ENCODE measurements at regions not wholly inside any gene's neighbourhood (a gene's known extent, or its start where the extent isn't known, plus 50 kb on each side); places are given as distances from the start of the nearest gene placed in this dataset.

DNA sequence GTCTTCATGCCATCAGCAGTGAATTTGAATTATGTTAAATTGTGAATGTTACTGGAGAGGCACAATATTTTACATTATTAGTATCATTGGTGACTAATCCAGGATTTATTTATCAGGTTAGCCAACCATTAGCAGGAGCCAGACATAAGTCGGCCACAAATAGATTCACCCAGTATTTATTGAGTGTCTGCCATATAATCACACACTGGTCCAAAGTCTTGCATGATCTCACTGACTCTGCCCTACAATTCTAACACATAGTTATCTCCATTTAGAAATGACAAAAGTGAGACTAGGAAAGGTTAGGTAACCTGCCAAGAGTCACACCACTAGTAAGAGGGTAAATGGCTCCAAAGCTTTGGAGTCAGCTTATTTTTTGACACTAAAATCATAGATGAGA lies 179.6 kb downstream of the BLID start:
- no peak for DNase-seq
- Histone ChIP-seq H3K9me3 (ENCODE audit: control insufficient read depth, low read depth, low read length) (no peaks in the 10 kb centered on the region), H3K23ac (ENCODE audit: insufficient read length, low read depth, low read length) (no peak overlapping the region), H3K4me1 (ENCODE audit: insufficient read depth, low read length) (no peaks in the 10 kb centered on the region; the same call in 1 of the 2 replicates), H2BK12ac (ENCODE audit: insufficient read length, low read depth, low read length) (no peak overlapping the region), H3K4ac (ENCODE audit: low read depth, low read length) (no peak overlapping the region), H2BK15ac (ENCODE audit: low read depth, low read length) (no peak overlapping the region), H3K79me2 (ENCODE audit: insufficient read depth, low read length) (no peaks in the 10 kb centered on the region), H3K27ac (ENCODE audit: insufficient read length, low read depth, low read length) (no peak overlapping the region), H2BK20ac (ENCODE audit: low read depth, low read length, poor library complexity, severe bottlenecking) (no peak overlapping the region), H3K9ac (ENCODE audit: extremely low read depth, insufficient read length, low read length) (no peak overlapping the region), H3K56ac (ENCODE audit: insufficient read length, low read depth, low read length) (no peak overlapping the region), H3K27me3 (ENCODE audit: insufficient read depth, low read length) (no peaks in the 10 kb centered on the region), H4K91ac (ENCODE audit: insufficient read length, low read depth, low read length) (no peak overlapping the region), H3K4me2 (ENCODE audit: insufficient read depth, insufficient read length, low read length) (no peak overlapping the region), H3K14ac (ENCODE audit: insufficient read depth, low read length) (no peak overlapping the region), H2AFZ (ENCODE audit: low read length) (no peak overlapping the region), H3K79me1 (ENCODE audit: insufficient read depth, low read depth, low read length, poor library complexity, severe bottlenecking) (no peaks in the 10 kb centered on the region), H3K23me2 (ENCODE audit: insufficient read length, low read depth, low read length, poor library complexity, severe bottlenecking) (no peaks in the 10 kb centered on the region), H2AK5ac (ENCODE audit: insufficient read length, low read length) (no peak overlapping the region), H3T11ph (ENCODE audit: low read length) (no peak overlapping the region), H2BK5ac (ENCODE audit: insufficient read length, low read length) (no peak overlapping the region), H4K20me1 (ENCODE audit: control insufficient read depth, insufficient read depth, insufficient read length) (no peaks in the 10 kb centered on the region), H2BK120ac (ENCODE audit: low read depth, low read length, poor library complexity, severe bottlenecking) (no peak overlapping the region), H4K5ac (ENCODE audit: insufficient read length, low read depth, low read length) (no peak overlapping the region), H3K18ac (ENCODE audit: insufficient read length, low read depth, low read length) (no peak overlapping the region), H4K8ac (replicated peaks; ENCODE audit: insufficient read length, low read depth, low read length) (no peak overlapping the region)
- Mint-ChIP-seq H3K4me3 (no peak overlapping the region), H3K4me1 (peaks cover 15 to 18% of the 10 kb centered on the region in 2 experiments), H3K36me3 (ENCODE audit: insufficient read depth in 1 of 3, low read depth in 3 of 3) (no peaks in the 10 kb centered on the region), H3K27me3 (ENCODE audit: low read depth) (no peaks in the 10 kb centered on the region), H3K27ac (no peak overlapping the region), H3K9me3 (no peaks in the 10 kb centered on the region)
- no CpG with 5 or more reads among the region's 1 CpG for WGBS (ENCODE audit: extremely low coverage, insufficient read length, low lambda C conversion rate)
- no peak for TF ChIP-seq CTCF (conservative IDR thresholded peaks at IDR 0.05)
